A549 (cell line): ENCODE measurements at regions not wholly inside any gene's neighbourhood (a gene's known extent, or its start where the extent isn't known, plus 50 kb on each side); places are given as distances from the start of the nearest gene placed in this dataset.

Experiments used
- CHD4 ChIP-seq: fragments of 200-600 bp; sonication (generic); IDR thresholded peaks from 2 replicates; pipeline ENCODE4 v1.6.1; 2016; ENCODE audit warnings: antibody characterized with exemption, mild to moderate bottlenecking, borderline replicate concordance
- EHMT2 ChIP-seq: fragments of 200-600 bp; sonication (generic); IDR thresholded peaks from 2 replicates; pipeline ENCODE4 v1.6.1; 2016; ENCODE audit warnings: antibody characterized with exemption, low read depth, mild to moderate bottlenecking, moderate library complexity
- HDAC2 ChIP-seq: fragments of 200-600 bp; sonication (generic); IDR thresholded peaks from 2 replicates; pipeline ENCODE4 v1.6.1; 2016
- HOXB5 ChIP-seq: fragments of 250-450 bp; sonication (Bioruptor Pico); IDR thresholded peaks from 2 replicates; pipeline ENCODE4 v1.5.0; 2020; ENCODE audit warnings: mild to moderate bottlenecking, moderate library complexity
- JUN ChIP-seq, 2 experiments: fragments of >200 bp; sonication (Bioruptor Twin); formaldehyde crosslinking; IDR thresholded peaks; 2 replicates in 1 of 2; 3 replicates in 1 of 2; pipeline ENCODE4 v1.6.1; 2016 to 2017
- POLR2A ChIP-seq: IDR thresholded peaks from 2 replicates; pipeline ENCODE4 v1.6.1; 2012; ENCODE audit warnings: mild to moderate bottlenecking, low read length
- RFX5 ChIP-seq: fragments of 450-650 bp; IDR thresholded peaks from 2 replicates; pipeline ENCODE4 v1.7.1; 2014; ENCODE audit warnings: antibody characterized with exemption, mild to moderate bottlenecking, moderate library complexity
- TF ChIP-seq, protein P1 (sequence below): fragments of 200-600 bp; sonication (generic); IDR thresholded peaks from 2 replicates; pipeline ENCODE4 v1.6.1; 2016; ENCODE audit warnings: antibody characterized with exemption, mild to moderate bottlenecking, moderate library complexity
- TF ChIP-seq, protein P2 (sequence below): fragments of >200 bp; sonication (Bioruptor Twin); formaldehyde crosslinking; IDR thresholded peaks from 3 replicates; pipeline ENCODE4 v1.5.1; 2016
- TF ChIP-seq, protein P3 (sequence below): IDR thresholded peaks from 2 replicates; pipeline ENCODE4 v1.6.1; 2012

DNA sequence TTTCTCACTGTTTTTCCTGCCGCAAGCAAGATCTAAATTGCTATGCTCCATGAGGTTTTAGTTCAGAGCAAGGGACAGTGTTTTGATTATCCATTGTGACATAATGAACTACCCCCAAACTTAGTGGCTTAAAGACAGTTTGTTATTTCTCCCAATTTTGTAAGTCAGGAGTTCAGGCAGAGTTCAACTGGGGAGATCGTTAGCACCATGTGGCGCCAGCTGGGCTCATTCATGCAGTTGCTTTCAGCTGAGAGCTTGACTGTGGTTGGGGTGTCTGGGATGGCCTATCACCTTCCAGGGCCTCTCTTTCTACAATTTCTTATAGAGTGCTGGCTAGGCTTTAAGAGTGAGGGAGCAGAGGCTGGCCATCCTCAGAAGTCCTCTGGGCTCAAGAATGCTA, 382.9 kb upstream of the CELF4 start:
- no peak for TF ChIP-seq EHMT2
- TF ChIP-seq, protein P1, sequence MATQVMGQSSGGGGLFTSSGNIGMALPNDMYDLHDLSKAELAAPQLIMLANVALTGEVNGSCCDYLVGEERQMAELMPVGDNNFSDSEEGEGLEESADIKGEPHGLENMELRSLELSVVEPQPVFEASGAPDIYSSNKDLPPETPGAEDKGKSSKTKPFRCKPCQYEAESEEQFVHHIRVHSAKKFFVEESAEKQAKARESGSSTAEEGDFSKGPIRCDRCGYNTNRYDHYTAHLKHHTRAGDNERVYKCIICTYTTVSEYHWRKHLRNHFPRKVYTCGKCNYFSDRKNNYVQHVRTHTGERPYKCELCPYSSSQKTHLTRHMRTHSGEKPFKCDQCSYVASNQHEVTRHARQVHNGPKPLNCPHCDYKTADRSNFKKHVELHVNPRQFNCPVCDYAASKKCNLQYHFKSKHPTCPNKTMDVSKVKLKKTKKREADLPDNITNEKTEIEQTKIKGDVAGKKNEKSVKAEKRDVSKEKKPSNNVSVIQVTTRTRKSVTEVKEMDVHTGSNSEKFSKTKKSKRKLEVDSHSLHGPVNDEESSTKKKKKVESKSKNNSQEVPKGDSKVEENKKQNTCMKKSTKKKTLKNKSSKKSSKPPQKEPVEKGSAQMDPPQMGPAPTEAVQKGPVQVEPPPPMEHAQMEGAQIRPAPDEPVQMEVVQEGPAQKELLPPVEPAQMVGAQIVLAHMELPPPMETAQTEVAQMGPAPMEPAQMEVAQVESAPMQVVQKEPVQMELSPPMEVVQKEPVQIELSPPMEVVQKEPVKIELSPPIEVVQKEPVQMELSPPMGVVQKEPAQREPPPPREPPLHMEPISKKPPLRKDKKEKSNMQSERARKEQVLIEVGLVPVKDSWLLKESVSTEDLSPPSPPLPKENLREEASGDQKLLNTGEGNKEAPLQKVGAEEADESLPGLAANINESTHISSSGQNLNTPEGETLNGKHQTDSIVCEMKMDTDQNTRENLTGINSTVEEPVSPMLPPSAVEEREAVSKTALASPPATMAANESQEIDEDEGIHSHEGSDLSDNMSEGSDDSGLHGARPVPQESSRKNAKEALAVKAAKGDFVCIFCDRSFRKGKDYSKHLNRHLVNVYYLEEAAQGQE = no peak
- no peak for TF ChIP-seq CHD4
- no peak for TF ChIP-seq JUN (IDR thresholded peaks at IDR 0.05)
- TF ChIP-seq, protein P2, sequence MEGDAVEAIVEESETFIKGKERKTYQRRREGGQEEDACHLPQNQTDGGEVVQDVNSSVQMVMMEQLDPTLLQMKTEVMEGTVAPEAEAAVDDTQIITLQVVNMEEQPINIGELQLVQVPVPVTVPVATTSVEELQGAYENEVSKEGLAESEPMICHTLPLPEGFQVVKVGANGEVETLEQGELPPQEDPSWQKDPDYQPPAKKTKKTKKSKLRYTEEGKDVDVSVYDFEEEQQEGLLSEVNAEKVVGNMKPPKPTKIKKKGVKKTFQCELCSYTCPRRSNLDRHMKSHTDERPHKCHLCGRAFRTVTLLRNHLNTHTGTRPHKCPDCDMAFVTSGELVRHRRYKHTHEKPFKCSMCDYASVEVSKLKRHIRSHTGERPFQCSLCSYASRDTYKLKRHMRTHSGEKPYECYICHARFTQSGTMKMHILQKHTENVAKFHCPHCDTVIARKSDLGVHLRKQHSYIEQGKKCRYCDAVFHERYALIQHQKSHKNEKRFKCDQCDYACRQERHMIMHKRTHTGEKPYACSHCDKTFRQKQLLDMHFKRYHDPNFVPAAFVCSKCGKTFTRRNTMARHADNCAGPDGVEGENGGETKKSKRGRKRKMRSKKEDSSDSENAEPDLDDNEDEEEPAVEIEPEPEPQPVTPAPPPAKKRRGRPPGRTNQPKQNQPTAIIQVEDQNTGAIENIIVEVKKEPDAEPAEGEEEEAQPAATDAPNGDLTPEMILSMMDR = no peak
- TF ChIP-seq, protein P3, sequence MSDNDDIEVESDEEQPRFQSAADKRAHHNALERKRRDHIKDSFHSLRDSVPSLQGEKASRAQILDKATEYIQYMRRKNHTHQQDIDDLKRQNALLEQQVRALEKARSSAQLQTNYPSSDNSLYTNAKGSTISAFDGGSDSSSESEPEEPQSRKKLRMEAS = no peak
- TF ChIP-seq POLR2A = no peak
- no peak for TF ChIP-seq HDAC2
- TF ChIP-seq HOXB5 (CRISPR knock-in tag) = no peak
- no peak for TF ChIP-seq RFX5
